K562 (cell line): ENCODE measurements at regions not wholly inside any gene's neighbourhood (a gene's known extent, or its start where the extent isn't known, plus 50 kb on each side); places are given as distances from the start of the nearest gene placed in this dataset.

ENCODE experiments used
- ATAC-seq: fragments of 200-7000 bp; cut with Tn5 transposase; 3 replicates; pipeline ENCODE4 v1.9.1; 2020; ENCODE audit warnings: moderate library complexity
- BruUV-seq: library from RNA; stranded (reverse); fragments of 400-500 nt; replicated peaks from 2 replicates; lab custom pipeline; 2021; lab: Mats Ljungman, UMichigan
- CTCF ChIA-PET: fragments of 300-600 bp; formaldehyde crosslinking; extraction: SDS; loops from one replicate; lab custom pipeline; 2021; ENCODE audit warnings: low intra/inter-chr PET ratio; lab: Yijun Ruan, JAX
- POLR2A ChIA-PET: fragments of 300-600, 350-650 bp; sonication (Branson Sonifier 250); formaldehyde crosslinking; extraction: SDS; loops from one replicate; lab custom pipeline; 2021; ENCODE audit warnings: antibody characterized with exemption, inconsistent platforms; lab: Yijun Ruan, JAX
- DNase-seq, 4 experiments: peaks; one replicate each; pipeline versions ENCODE4 v3.0.0 to v3.0.0-alpha.2; 2011 to 2018; ENCODE audit warnings: low spot score in 3 of 4, mixed read lengths in 3 of 4; ENCODE audit errors: extremely low read depth in 1 of 4
- FAIRE-seq: peaks from 2 replicates; lab custom pipeline; 2011; peaks lifted over from hg19 to GRCh38; lab: Jason Lieb, UNC
- H2AFZ ChIP-seq: 2 replicates; pipeline ENCODE4 v1.6.0; 2011; ENCODE audit warnings: low read depth, low read length, control low read depth, inconsistent platforms
- H3K27ac ChIP-seq: fragments of 200-600 bp; 3 replicates; pipeline ENCODE4 v1.8.0; 2011; ENCODE audit warnings: low read depth, mild to moderate bottlenecking, control low read depth, inconsistent platforms, low read length, moderate library complexity, mixed read lengths; ENCODE audit errors: extremely low read depth
- H3K27me3 ChIP-seq, 2 experiments: fragments of 300-600 bp in 1 of 2; 2 replicates in 1 of 2; 3 replicates in 1 of 2; pipeline versions ENCODE4 v1.6.0 to v1.8.0; 2011; ENCODE audit warnings: inconsistent platforms in 2 of 2, low read length in 2 of 2, mild to moderate bottlenecking in 1 of 2, mixed read lengths in 1 of 2, moderate library complexity in 1 of 2; ENCODE audit not compliant: control insufficient read depth in 2 of 2, insufficient read depth in 2 of 2
- H3K36me3 ChIP-seq: fragments of 300-600 bp; 3 replicates; pipeline ENCODE4 v1.8.0; 2011; ENCODE audit warnings: mild to moderate bottlenecking, low read length, inconsistent platforms; ENCODE audit not compliant: control insufficient read depth, insufficient read depth
- H3K4me1 ChIP-seq, 2 experiments: fragments of 200-600 bp in 1 of 2; replicated peaks in 1 of 2; 2 replicates in 1 of 2; 3 replicates in 1 of 2; pipeline versions ENCODE4 v1.5.1 to v1.8.0; 2011; ENCODE audit warnings: inconsistent platforms in 2 of 2, low read length in 2 of 2, mild to moderate bottlenecking in 1 of 2, mixed read lengths in 1 of 2, moderate library complexity in 1 of 2; ENCODE audit not compliant: control insufficient read depth in 2 of 2, insufficient read depth in 2 of 2
- H3K4me2 ChIP-seq: 2 replicates; pipeline ENCODE4 v1.6.1; 2011; ENCODE audit warnings: low read length, control low read depth, inconsistent platforms, mixed read lengths; ENCODE audit not compliant: insufficient read depth
- H3K4me3 ChIP-seq: fragments of 200-600 bp; sonication (generic), shearing (Covaris generic); 2 replicates; pipeline ENCODE4 v1.5.1; 2016; ENCODE audit warnings: control low read depth, inconsistent platforms
- H3K79me2 ChIP-seq: fragments of 200-600 bp; 3 replicates; pipeline ENCODE4 v1.8.0; 2011; ENCODE audit warnings: low read length, inconsistent platforms; ENCODE audit not compliant: control insufficient read depth, insufficient read depth
- H3K9ac ChIP-seq, 2 experiments: 2 replicates each; pipeline versions ENCODE4 v1.6.0 to v1.6.1; 2011; ENCODE audit warnings: low read depth in 2 of 2, low read length in 2 of 2, control low read depth in 1 of 2, inconsistent platforms in 1 of 2, mild to moderate bottlenecking in 1 of 2, mixed read lengths in 1 of 2; ENCODE audit not compliant: insufficient read depth in 1 of 2
- H3K9me1 ChIP-seq: one replicate; pipeline ENCODE4 v1.6.0; 2011; ENCODE audit warnings: inconsistent platforms, mild to moderate bottlenecking, low read length, moderate library complexity; ENCODE audit not compliant: control insufficient read depth, insufficient read depth
- H3K9me3 ChIP-seq: replicated peaks from 2 replicates; pipeline ENCODE4 v1.5.1; 2011; ENCODE audit warnings: low read depth, low read length, inconsistent platforms; ENCODE audit not compliant: control insufficient read depth, insufficient read depth
- H4K20me1 ChIP-seq: replicated peaks from 2 replicates; pipeline ENCODE4 v1.6.1; 2011; ENCODE audit warnings: low read length, inconsistent platforms, mixed read lengths; ENCODE audit not compliant: control insufficient read depth, insufficient read depth
- GTF2F1 ChIP-seq: IDR thresholded peaks from 2 replicates; pipeline ENCODE4 v1.6.1; 2011; ENCODE audit warnings: low read depth, low read length, improper control_type of control experiment
- MCM7 ChIP-seq, 2 experiments: fragments of 450-650 bp; IDR thresholded peaks; 2 replicates each; pipeline ENCODE4 v1.6.1; 2016 to 2018
- MTA3 ChIP-seq: fragments of 450-650 bp; formaldehyde crosslinking; IDR thresholded peaks from 2 replicates; pipeline ENCODE4 v1.6.1; 2017; ENCODE audit warnings: mild to moderate bottlenecking, borderline replicate concordance
- NKRF ChIP-seq: fragments of 450-650 bp; IDR thresholded peaks from 2 replicates; pipeline ENCODE4 v1.6.1; 2016; ENCODE audit warnings: borderline replicate concordance
- PCBP1 ChIP-seq: fragments of 200-400 bp; formaldehyde crosslinking; IDR thresholded peaks from 2 replicates; pipeline ENCODE4 v1.6.1; 2018; ENCODE audit warnings: mild to moderate bottlenecking, low read depth, low read length; ENCODE audit not compliant: poor library complexity, severe bottlenecking
- POLR2A ChIP-seq: fragments of 450-650 bp; conservative IDR thresholded peaks from 2 replicates; pipeline ENCODE4 v1.6.1; 2016
- SNAPC5 ChIP-seq: fragments of 250-450 bp; sonication (Bioruptor Pico); IDR thresholded peaks from 2 replicates; pipeline ENCODE4 v1.8.0; 2021; ENCODE audit warnings: moderate library complexity, mild to moderate bottlenecking, inconsistent platforms
- SP1 ChIP-seq: sonication (generic); formaldehyde crosslinking; IDR thresholded peaks from 2 replicates; pipeline ENCODE4 v1.8.1; 2022; ENCODE audit warnings: mild to moderate bottlenecking, missing genetic modification reagents
- TEAD1 ChIP-seq, 2 experiments: fragments of 450-650 bp in 1 of 2; sonication (generic) in 1 of 2; formaldehyde crosslinking; IDR thresholded peaks; 2 replicates each; pipeline versions ENCODE4 v1.4.0 to v1.8.0; 2020 to 2022; ENCODE audit warnings: mild to moderate bottlenecking in 2 of 2, missing genetic modification reagents in 1 of 2
- ZFPM2 ChIP-seq: fragments of 250-450 bp; sonication (Bioruptor Pico); IDR thresholded peaks from 2 replicates; pipeline ENCODE4 v1.5.1; 2022; ENCODE audit warnings: mild to moderate bottlenecking
- ZNF143 ChIP-seq: sonication (generic); formaldehyde crosslinking; IDR thresholded peaks from 2 replicates; pipeline ENCODE4 v1.9.0; 2022; ENCODE audit warnings: mild to moderate bottlenecking, missing genetic modification reagents
- ZNF408 ChIP-seq: fragments of 250-450 bp; sonication (Bioruptor Pico); IDR thresholded peaks from 2 replicates; pipeline ENCODE4 v1.4.0; 2020; ENCODE audit warnings: low read depth, mild to moderate bottlenecking, moderate library complexity
- WGBS: fragments of 100-300 bp; shearing (Covaris generic); methylation state at CpG from one replicate; pipeline ENCODE4 v1.1.6; 2016; ENCODE audit warnings: low coverage, mixed read lengths; ENCODE audit not compliant: insufficient coverage; ENCODE audit errors: missing lambda C conversion rate; 5-methylcytosine and 5-hydroxymethylcytosine counted together
- in situ Hi-C: fragments of 300-500 bp; cut with MboI; formaldehyde crosslinking; loops from 4 replicates; pipeline ENCODE4 v1.15.0; 2018; ENCODE audit warnings: inconsistent platforms, mixed read lengths
- intact Hi-C: fragments of 100-400 bp; cut with micrococcal nuclease; formaldehyde crosslinking; loops from 2 replicates; pipeline ENCODE4 v1.14.2; 2022
- TF ChIP-seq, protein P1 (sequence below): IDR thresholded peaks from 2 replicates; pipeline ENCODE4 v1.6.1; 2011; ENCODE audit not compliant: insufficient read length; ENCODE audit errors: extremely low read depth
- TF ChIP-seq, protein P2 (sequence below), 2 experiments: fragments of 450-650 bp; formaldehyde crosslinking in 1 of 2; IDR thresholded peaks; 2 replicates each; pipeline versions ENCODE4 v1.4.0 to v1.6.1; 2014 to 2020; ENCODE audit warnings: mild to moderate bottlenecking in 2 of 2, borderline replicate concordance in 1 of 2, low read depth in 1 of 2

DNA sequence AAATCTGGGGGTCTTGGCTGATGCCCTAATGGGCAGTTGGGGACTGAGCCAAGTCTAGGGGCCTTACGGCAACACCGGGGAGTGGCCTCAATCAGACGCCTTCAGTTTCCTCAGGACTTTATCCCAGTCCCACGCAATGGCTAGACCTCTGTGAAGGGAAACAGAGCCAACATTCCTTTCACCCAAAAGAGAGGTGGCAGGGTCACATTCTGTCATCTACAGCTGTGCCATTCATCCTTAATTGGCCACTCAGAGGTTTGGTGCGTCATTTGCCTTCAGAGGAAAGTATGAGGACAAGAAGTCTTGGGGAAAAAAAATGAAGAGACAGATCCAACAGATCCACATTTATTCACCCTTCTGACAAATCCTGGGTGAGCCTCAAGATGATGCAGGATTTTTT, 166.9 kb upstream of the AVPR1A start:
- Histone ChIP-seq H3K4me3 (no peak overlapping the region), H3K4me2 (no peak overlapping the region), H3K9me1 (no peaks in the 10 kb centered on the region), H3K27me3 (no peaks in the 10 kb centered on the region), H3K4me1 (no peaks in the 10 kb centered on the region), H2AFZ (no peak overlapping the region), H3K79me2 (no peaks in the 10 kb centered on the region), H3K9me3 (no peaks in the 10 kb centered on the region), H3K36me3 (no peaks in the 10 kb centered on the region), H3K27ac (no peak overlapping the region), H4K20me1 (no peaks in the 10 kb centered on the region), H3K9ac (no peak overlapping the region)
- ATAC-seq (no peak), FAIRE-seq (no peak), DNase-seq (no peak)
- BruUV-seq: no TSS peak
- WGBS: 2% methylated on average over 5 of the region's 5 CpGs
- POLR2A ChIA-PET: no interaction called here
- intact Hi-C loops: no loop called here
- in situ Hi-C loops: no loop called here
- CTCF ChIA-PET: no interaction called here
- TF ChIP-seq MCM7 (IDR thresholded peaks at IDR 0.05) (no peak), MTA3 (no peak), GTF2F1 (no peak), PCBP1 (no peak), SP1 (no peak), ZNF408 (CRISPR knock-in tag) (no peak), POLR2A (no peak), ZNF143 (CRISPR knock-in tag) (no peak), NKRF (no peak), ZFPM2 (CRISPR knock-in tag) (no peak), TEAD1 (CRISPR knock-in tag; IDR thresholded peaks at IDR 0.05) (no peak), SNAPC5 (CRISPR knock-in tag) (no peak)
- TF ChIP-seq, protein P1, sequence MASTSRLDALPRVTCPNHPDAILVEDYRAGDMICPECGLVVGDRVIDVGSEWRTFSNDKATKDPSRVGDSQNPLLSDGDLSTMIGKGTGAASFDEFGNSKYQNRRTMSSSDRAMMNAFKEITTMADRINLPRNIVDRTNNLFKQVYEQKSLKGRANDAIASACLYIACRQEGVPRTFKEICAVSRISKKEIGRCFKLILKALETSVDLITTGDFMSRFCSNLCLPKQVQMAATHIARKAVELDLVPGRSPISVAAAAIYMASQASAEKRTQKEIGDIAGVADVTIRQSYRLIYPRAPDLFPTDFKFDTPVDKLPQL: no peak
- TF ChIP-seq, protein P2, sequence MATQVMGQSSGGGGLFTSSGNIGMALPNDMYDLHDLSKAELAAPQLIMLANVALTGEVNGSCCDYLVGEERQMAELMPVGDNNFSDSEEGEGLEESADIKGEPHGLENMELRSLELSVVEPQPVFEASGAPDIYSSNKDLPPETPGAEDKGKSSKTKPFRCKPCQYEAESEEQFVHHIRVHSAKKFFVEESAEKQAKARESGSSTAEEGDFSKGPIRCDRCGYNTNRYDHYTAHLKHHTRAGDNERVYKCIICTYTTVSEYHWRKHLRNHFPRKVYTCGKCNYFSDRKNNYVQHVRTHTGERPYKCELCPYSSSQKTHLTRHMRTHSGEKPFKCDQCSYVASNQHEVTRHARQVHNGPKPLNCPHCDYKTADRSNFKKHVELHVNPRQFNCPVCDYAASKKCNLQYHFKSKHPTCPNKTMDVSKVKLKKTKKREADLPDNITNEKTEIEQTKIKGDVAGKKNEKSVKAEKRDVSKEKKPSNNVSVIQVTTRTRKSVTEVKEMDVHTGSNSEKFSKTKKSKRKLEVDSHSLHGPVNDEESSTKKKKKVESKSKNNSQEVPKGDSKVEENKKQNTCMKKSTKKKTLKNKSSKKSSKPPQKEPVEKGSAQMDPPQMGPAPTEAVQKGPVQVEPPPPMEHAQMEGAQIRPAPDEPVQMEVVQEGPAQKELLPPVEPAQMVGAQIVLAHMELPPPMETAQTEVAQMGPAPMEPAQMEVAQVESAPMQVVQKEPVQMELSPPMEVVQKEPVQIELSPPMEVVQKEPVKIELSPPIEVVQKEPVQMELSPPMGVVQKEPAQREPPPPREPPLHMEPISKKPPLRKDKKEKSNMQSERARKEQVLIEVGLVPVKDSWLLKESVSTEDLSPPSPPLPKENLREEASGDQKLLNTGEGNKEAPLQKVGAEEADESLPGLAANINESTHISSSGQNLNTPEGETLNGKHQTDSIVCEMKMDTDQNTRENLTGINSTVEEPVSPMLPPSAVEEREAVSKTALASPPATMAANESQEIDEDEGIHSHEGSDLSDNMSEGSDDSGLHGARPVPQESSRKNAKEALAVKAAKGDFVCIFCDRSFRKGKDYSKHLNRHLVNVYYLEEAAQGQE (IDR thresholded peaks at IDR 0.05; ENCODE audit: borderline replicate concordance): no peak
- TF ChIP-seq, protein P2 (CRISPR knock-in tag; IDR thresholded peaks at IDR 0.05; ENCODE audit: low read depth): no peak
